Heart left ventricle (tissue), 16 donors: ENCODE measurements at regions not wholly inside any gene's neighbourhood (a gene's known extent, or its start where the extent isn't known, plus 50 kb on each side); places are given as distances from the start of the nearest gene placed in this dataset.

ENCODE experiments used
- ATAC-seq, 4 donors: fragments of 200-7000 bp; cut with Tn5 transposase; one replicate each; pipeline ENCODE4 v1.9.1; 2020 to 2022; ENCODE audit warnings: moderate library complexity in 4 of 4, mild to moderate bottlenecking in 3 of 4, moderate number of reproducible peaks in 1 of 4
- DNase-seq, 5 donors: peaks; one replicate each; pipeline ENCODE4 v3.0.0-alpha.2; 2020
- H3K27ac ChIP-seq, 12 donors: fragments of 200-600 bp; sonication (generic) in 4 of 12; one replicate each; pipeline versions ENCODE4 v1.5.0 to v1.8.0; 2016 to 2022; ENCODE audit warnings: mild to moderate bottlenecking in 2 of 12
- H3K27me3 ChIP-seq, 9 donors: fragments of 200-600 bp; sonication (generic) in 2 of 9; one replicate each; pipeline versions ENCODE4 v1.5.1 to v1.8.0; 2016 to 2022; ENCODE audit warnings: mild to moderate bottlenecking in 3 of 9
- H3K36me3 ChIP-seq, 9 donors: fragments of 200-600 bp; sonication (generic) in 2 of 9; one replicate each; pipeline versions ENCODE4 v1.5.0 to v1.8.0; 2018 to 2022; ENCODE audit warnings: mild to moderate bottlenecking in 2 of 9
- H3K4me1 ChIP-seq, 12 donors: fragments of 200-600 bp; sonication (generic) in 4 of 12; one replicate each; pipeline versions ENCODE4 v1.5.0 to v1.8.0; 2016 to 2022; ENCODE audit warnings: mild to moderate bottlenecking in 3 of 12
- H3K4me3 ChIP-seq, 12 donors: fragments of 200-600 bp; sonication (generic) in 4 of 12; one replicate each; pipeline versions ENCODE4 v1.5.0 to v1.8.0; 2017 to 2022; ENCODE audit warnings: mild to moderate bottlenecking in 9 of 12, moderate library complexity in 4 of 12
- H3K9me3 ChIP-seq, 12 donors: fragments of 200-600 bp; sonication (generic) in 4 of 12; one replicate each; pipeline versions ENCODE4 v1.5.0 to v1.8.0; 2016 to 2022; ENCODE audit warnings: mild to moderate bottlenecking in 1 of 12
- CTCF ChIP-seq, 12 donors: fragments of 200-600 bp; sonication (generic) in 4 of 12; IDR thresholded peaks; one replicate each; pipeline versions ENCODE4 v1.5.0 to v1.8.0; 2018 to 2022; ENCODE audit warnings: antibody characterized with exemption in 12 of 12, mild to moderate bottlenecking in 5 of 12
- POLR2A ChIP-seq, 2 donors: fragments of 450-650 bp; IDR thresholded peaks; one replicate each; pipeline ENCODE4 v1.6.1; 2017; ENCODE audit warnings: antibody characterized with exemption in 2 of 2, mild to moderate bottlenecking in 2 of 2, moderate library complexity in 2 of 2
- whole genome bisulfite sequencing, 4 donors: extraction: QIAGEN DNeasy Blood & Tissue Kit in 2 of 4; methylation state at CpG; one replicate each; pipeline versions ENCODE4 v1.1.5 to v1.1.7; 2013 to 2018; 5-methylcytosine and 5-hydroxymethylcytosine counted together
- intact Hi-C, 10 donors: fragments of 100-400 bp; cut with DNase I; formaldehyde crosslinking; loops; one replicate each; pipeline versions ENCODE4 v1.11.1 to v1.14.2; 2022
- donor health status: ischemic (EF 13 %, LVEDD 7.1; RV severe dilation, severe dysfunction).
- donor health status: healthy with polysubstance abuse.
- donor health status: DM: no; HTN: yes; CAD: no.
- donor health status: DM: no; HTN: no; CAD: no.
- donor health status: ischemic (EF 25% LVEDD 6.9; RV normal size, moderate dysfunction).
- donor health status: ischemic (EF 25% LVEDD 5.7; RV mildly dilated, moderate dysfunction).
- donor health status: healthy.
- donor health status: DM: yes; HTN: yes; CAD: no.
- donor health status: ischemic (EF 35%, LVEDD 5.7; RV mildly dilated, moderate dysfunction).
- donor health status: nonischemic (EF 11% LVEDD 7.7; RV severe dilation, severe dysfunction).
- donor health status: DM: yes; HTN: yes; CAD: no.
- donor health status: PGD.
- donor health status: ischemic (EF 29% LVEDD 5.4; RV normal size, mild dysfunction).
- donor health status: nonischemic (EF 23%, LVEDD 6.1; RV moderate dilation, normal function).

DNA sequence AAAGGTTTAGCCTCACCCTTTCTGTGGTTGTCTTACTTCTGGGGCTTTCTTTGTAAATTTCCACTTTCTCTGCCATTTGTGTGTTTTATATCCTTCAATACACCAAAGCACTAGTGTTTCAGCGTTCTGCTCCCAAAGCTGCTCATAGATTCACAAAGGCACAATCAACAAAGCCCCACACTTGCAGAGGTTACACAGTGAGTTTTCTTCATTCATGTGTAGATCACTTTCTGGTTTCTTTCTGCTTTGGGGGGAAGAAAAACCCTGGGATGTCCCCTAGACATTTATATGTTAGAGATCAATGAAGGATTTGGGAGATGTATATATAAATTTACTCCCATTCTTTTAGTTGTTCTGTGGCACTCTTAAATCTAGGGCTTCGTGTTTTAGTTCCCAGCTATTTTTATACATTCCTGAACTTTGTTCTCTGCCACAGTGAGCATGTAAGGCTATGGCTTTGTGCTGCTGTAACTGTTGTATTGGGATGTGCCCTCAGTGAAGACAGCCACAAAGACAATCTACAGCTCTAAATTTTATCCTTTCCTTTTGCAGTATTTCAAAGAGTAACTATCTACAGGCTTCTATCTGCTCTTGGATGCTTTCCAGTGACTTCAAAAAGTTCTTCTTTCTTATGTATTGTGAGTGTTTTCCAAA, 636.5 kb downstream of the ZBBX start:
- DNase-seq (no peak), ATAC-seq (no peak)
- Histone ChIP-seq H3K4me1 (no peaks in the 10 kb centered on the region), H3K27me3 (no peaks in the 10 kb centered on the region), H3K4me3 (no peak overlapping the region), H3K36me3 (no peaks in the 10 kb centered on the region), H3K27ac (no peak overlapping the region), H3K9me3 (no peaks in the 10 kb centered on the region)
- intact Hi-C loops = no loop called here
- TF ChIP-seq CTCF (IDR thresholded peaks at IDR 0.05) = no peak
- TF ChIP-seq POLR2A (IDR thresholded peaks at IDR 0.05) = no peak
- WGBS, 4 donors = 23 to 28% (median 25%) methylated on average over 2 of the region's 2 CpGs

DNA sequence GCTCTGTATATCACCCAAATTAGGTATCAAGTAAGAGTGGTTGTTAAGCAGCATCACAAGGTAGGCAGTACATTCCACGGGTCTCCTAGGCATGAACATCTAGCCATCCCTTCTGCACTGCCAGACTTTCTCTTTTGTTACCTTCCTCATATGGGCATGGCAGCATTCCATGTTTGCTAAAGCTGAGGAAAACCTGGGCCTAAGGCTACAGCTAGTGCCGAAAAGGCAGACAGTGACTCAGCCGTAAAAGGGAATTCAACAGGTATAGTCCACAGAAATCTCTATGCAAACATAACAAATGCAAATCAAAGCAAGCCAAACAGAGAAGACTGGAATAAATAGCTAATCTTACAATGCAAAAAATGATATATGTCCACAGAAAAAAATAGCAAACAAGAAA, 645.4 kb downstream of the ZBBX start:
- Histone ChIP-seq H3K9me3 (peaks cover 0 to 6% (median 0%) of the 10 kb centered on the region in 12 donors), H3K27ac (no peak overlapping the region), H3K36me3 (no peaks in the 10 kb centered on the region), H3K4me1 (no peaks in the 10 kb centered on the region), H3K4me3 (no peak overlapping the region), H3K27me3 (no peaks in the 10 kb centered on the region)
- 92 to 93% (median 93%) methylated on average over 3 of the region's 3 CpGs for WGBS, 4 donors
- ATAC-seq = no peak
- TF ChIP-seq CTCF (IDR thresholded peaks at IDR 0.05) (no peak), POLR2A (IDR thresholded peaks at IDR 0.05) (no peak)
- no peak for DNase-seq
- intact Hi-C loops = no loop called here

GRCh38 chr3:166731701-166732100, 648.4 kb downstream of the ZBBX start:
- no peak for TF ChIP-seq POLR2A (IDR thresholded peaks at IDR 0.05)
- H3K36me3 ChIP-seq = no peaks in the 10 kb centered on the region
- DNase-seq (no peak), ATAC-seq (no peak)
- H3K27ac ChIP-seq = no peak overlapping the region
- no peak overlapping the region for H3K4me3 ChIP-seq
- intact Hi-C loops = no loop called here
- 84 to 90% (median 89%) methylated on average over 1 of the region's 1 CpG for WGBS, 4 donors
- no peaks in the 10 kb centered on the region for H3K27me3 ChIP-seq
- H3K4me1 ChIP-seq = no peaks in the 10 kb centered on the region
- peaks cover 0 to 6% (median 0%) of the 10 kb centered on the region in 12 donors for H3K9me3 ChIP-seq

GRCh38 chr3:166721466-166721865, 658.6 kb downstream of the ZBBX start:
- ATAC-seq (no peak), DNase-seq (no peak)
- no peaks in the 10 kb centered on the region for H3K36me3 ChIP-seq
- no peak overlapping the region for H3K4me3 ChIP-seq
- no peaks in the 10 kb centered on the region for H3K27me3 ChIP-seq
- intact Hi-C loops = no loop called here
- peaks cover 0 to 7% (median 0%) of the 10 kb centered on the region in 12 donors for H3K9me3 ChIP-seq
- TF ChIP-seq POLR2A (IDR thresholded peaks at IDR 0.05) (no peak), CTCF (IDR thresholded peaks at IDR 0.05) (no peak)
- H3K27ac ChIP-seq = no peak overlapping the region
- no peaks in the 10 kb centered on the region for H3K4me1 ChIP-seq

DNA sequence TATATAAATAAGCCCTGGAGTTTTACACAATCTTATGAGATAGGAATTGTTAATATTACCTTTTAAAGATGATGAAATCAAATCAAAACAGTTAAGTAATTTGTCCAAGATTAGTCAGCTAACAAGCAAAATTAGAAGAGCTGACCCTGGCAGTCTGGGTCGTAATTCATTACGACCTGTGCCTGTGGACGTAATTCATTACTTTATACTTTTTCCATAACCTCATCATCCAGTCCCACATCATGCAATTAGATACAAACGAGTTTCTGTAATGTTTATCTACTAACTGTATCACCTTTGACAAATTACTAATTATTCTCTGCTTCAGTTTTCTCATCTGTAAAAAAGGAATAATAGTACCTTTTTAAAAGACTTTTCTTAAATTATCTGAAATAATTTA, 665.9 kb downstream of the ZBBX start:
- 65 to 71% (median 67%) methylated on average over 4 of the region's 4 CpGs for WGBS, 4 donors
- intact Hi-C loops = no loop called here
- TF ChIP-seq CTCF (IDR thresholded peaks at IDR 0.05) (no peak), POLR2A (IDR thresholded peaks at IDR 0.05) (no peak)
- H3K27ac ChIP-seq = no peak overlapping the region
- H3K9me3 ChIP-seq = peaks cover 0 to 25% (median 0%) of the 10 kb centered on the region in 12 donors
- no peaks in the 10 kb centered on the region for H3K27me3 ChIP-seq
- no peak overlapping the region for H3K4me3 ChIP-seq
- no peak for DNase-seq
- H3K36me3 ChIP-seq = no peaks in the 10 kb centered on the region
- no peaks in the 10 kb centered on the region for H3K4me1 ChIP-seq
- ATAC-seq = no peak
